SK-N-SH treated with all-trans-retinoic acid at 6 μM for 48 hours (cell line): ENCODE measurements at regions not wholly inside any gene's neighbourhood (a gene's known extent, or its start where the extent isn't known, plus 50 kb on each side); places are given as distances from the start of the nearest gene placed in this dataset.

ENCODE experiments used
- ATAC-seq: fragments of 200-7000 bp; cut with Tn5 transposase; 3 replicates; pipeline ENCODE4 v1.9.1; 2020; ENCODE audit warnings: mild to moderate bottlenecking, moderate library complexity
- ARNTL ChIP-seq: fragments of 450-650 bp; formaldehyde crosslinking; IDR thresholded peaks from 2 replicates; pipeline ENCODE4 v1.5.0; 2020; ENCODE audit warnings: low read depth, mild to moderate bottlenecking, moderate library complexity, borderline replicate concordance
- BACH2 ChIP-seq: fragments of 250-450 bp; sonication (Bioruptor Pico); IDR thresholded peaks from 2 replicates; pipeline ENCODE4 v1.9.0; 2021; ENCODE audit warnings: mild to moderate bottlenecking, borderline replicate concordance
- CREB5 ChIP-seq: fragments of 250-450 bp; sonication (Bioruptor Pico); IDR thresholded peaks from 2 replicates; pipeline ENCODE4 v1.5.1; 2020; ENCODE audit warnings: low read depth, mild to moderate bottlenecking, moderate library complexity
- CSDC2 ChIP-seq: fragments of 250-450 bp; sonication (Bioruptor Pico); IDR thresholded peaks from 2 replicates; pipeline ENCODE4 v1.5.0; 2020; ENCODE audit warnings: mild to moderate bottlenecking, moderate library complexity
- ESRRG ChIP-seq: fragments of 250-450 bp; sonication (Bioruptor Pico); IDR thresholded peaks from 2 replicates; pipeline ENCODE4 v1.6.1; 2021; ENCODE audit warnings: mild to moderate bottlenecking
- GLIS3 ChIP-seq: fragments of 250-450 bp; sonication (Bioruptor Pico); IDR thresholded peaks from 2 replicates; pipeline ENCODE4 v1.5.0; 2020; ENCODE audit warnings: mild to moderate bottlenecking, moderate library complexity
- ISL1 ChIP-seq: fragments of 250-450 bp; sonication (Bioruptor Pico); IDR thresholded peaks from 2 replicates; pipeline ENCODE4 v2.1.2; 2022; ENCODE audit warnings: mild to moderate bottlenecking, moderate library complexity
- OSR1 ChIP-seq: fragments of 250-450 bp; sonication (Bioruptor Pico); IDR thresholded peaks from 2 replicates; pipeline ENCODE4 v1.8.0; 2022; ENCODE audit warnings: moderate library complexity, mild to moderate bottlenecking, inconsistent platforms
- PATZ1 ChIP-seq: fragments of 250-450 bp; sonication (Bioruptor Pico); IDR thresholded peaks from 2 replicates; pipeline ENCODE4 v1.8.0; 2020; ENCODE audit warnings: mild to moderate bottlenecking, moderate library complexity, borderline replicate concordance
- PPARA ChIP-seq: fragments of 250-450 bp; sonication (Bioruptor Pico); IDR thresholded peaks from 2 replicates; pipeline ENCODE4 v1.5.0; 2020; ENCODE audit warnings: mild to moderate bottlenecking, borderline replicate concordance
- RARB ChIP-seq: fragments of 250-450 bp; sonication (Bioruptor Pico); IDR thresholded peaks from 2 replicates; pipeline ENCODE4 v1.8.0; 2021; ENCODE audit warnings: mild to moderate bottlenecking, moderate library complexity
- SNAI2 ChIP-seq: fragments of 250-450 bp; sonication (Bioruptor Pico); IDR thresholded peaks from 2 replicates; pipeline ENCODE4 v1.5.0; 2020; ENCODE audit warnings: mild to moderate bottlenecking, moderate library complexity
- TCF4 ChIP-seq: fragments of 250-450 bp; sonication (Bioruptor Pico); IDR thresholded peaks from 2 replicates; pipeline ENCODE4 v1.8.0; 2021; ENCODE audit warnings: mild to moderate bottlenecking, moderate library complexity, borderline replicate concordance
- TOX ChIP-seq: fragments of 250-450 bp; sonication (Bioruptor Pico); IDR thresholded peaks from 2 replicates; pipeline ENCODE4 v1.8.0; 2021; ENCODE audit warnings: mild to moderate bottlenecking, moderate library complexity, borderline replicate concordance
- TSHZ2 ChIP-seq: fragments of 250-450 bp; sonication (Bioruptor Pico); IDR thresholded peaks from 2 replicates; pipeline ENCODE4 v1.5.0; 2020; ENCODE audit warnings: mild to moderate bottlenecking, moderate library complexity
- ZFP30 ChIP-seq: fragments of 450-650 bp; formaldehyde crosslinking; IDR thresholded peaks from 2 replicates; pipeline ENCODE4 v1.5.0; 2022; ENCODE audit warnings: mild to moderate bottlenecking, moderate library complexity
- ZNF565 ChIP-seq: fragments of 450-650 bp; formaldehyde crosslinking; conservative IDR thresholded peaks from 2 replicates; pipeline ENCODE4 v1.5.0; 2020; ENCODE audit warnings: low read depth, mild to moderate bottlenecking, moderate library complexity
- ZNF70 ChIP-seq: fragments of 450-650 bp; formaldehyde crosslinking; IDR thresholded peaks from 2 replicates; pipeline ENCODE4 v1.5.0; 2020; ENCODE audit warnings: mild to moderate bottlenecking, moderate library complexity
- ZNF8 ChIP-seq: fragments of 450-650 bp; formaldehyde crosslinking; IDR thresholded peaks from 2 replicates; pipeline ENCODE4 v1.5.0; 2020; ENCODE audit warnings: mild to moderate bottlenecking, moderate library complexity
- TF ChIP-seq, protein P1 (sequence below): fragments of 250-450 bp; sonication (Bioruptor Pico); IDR thresholded peaks from 2 replicates; pipeline ENCODE4 v1.5.1; 2021; ENCODE audit warnings: mild to moderate bottlenecking, moderate library complexity

GRCh38 chr14:25508845-25509244 lies 458.9 kb upstream of the STXBP6 start:
- no peak for ATAC-seq

DNA sequence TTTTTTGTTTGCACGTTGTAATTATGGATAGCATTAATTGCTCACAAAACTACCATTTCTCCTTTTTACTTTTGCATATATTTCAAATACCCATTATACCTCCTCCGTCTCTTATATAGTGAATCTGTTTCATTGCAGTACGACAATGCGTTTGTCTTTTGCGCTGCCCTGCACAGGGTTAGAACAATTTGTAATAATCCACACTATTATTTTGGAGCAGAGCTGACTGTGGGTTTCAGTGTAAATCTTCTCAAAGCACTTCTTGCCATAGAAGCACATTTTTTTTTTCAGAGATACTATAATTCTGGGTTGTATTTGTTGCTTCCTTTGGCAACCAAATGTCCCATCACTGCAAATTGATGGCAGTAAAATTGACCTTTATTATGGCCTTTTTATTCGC lies 451.8 kb upstream of the STXBP6 start:
- TF ChIP-seq TCF4 (CRISPR knock-in tag) (no peak), ZNF8 (no peak), ISL1 (no peak), ARNTL (CRISPR knock-in tag) (no peak), ZNF70 (CRISPR knock-in tag) (no peak), GLIS3 (CRISPR knock-in tag) (no peak), CREB5 (CRISPR knock-in tag) (no peak), RARB (CRISPR knock-in tag) (no peak), ZNF565 (CRISPR knock-in tag) (no peak), OSR1 (CRISPR knock-in tag) (no peak), CSDC2 (CRISPR knock-in tag) (no peak)
- ATAC-seq: no peak

More at GRCh38 chr14:25508845-25509244, 458.9 kb upstream of the STXBP6 start:
- TF ChIP-seq GLIS3 (CRISPR knock-in tag) (no peak), ZNF8 (no peak), CSDC2 (CRISPR knock-in tag) (no peak), ZFP30 (CRISPR knock-in tag) (no peak), TSHZ2 (no peak), TOX (CRISPR knock-in tag) (no peak), ZNF70 (CRISPR knock-in tag) (no peak), TCF4 (CRISPR knock-in tag) (no peak), SNAI2 (CRISPR knock-in tag) (no peak), BACH2 (no peak), PPARA (no peak), ZNF565 (CRISPR knock-in tag) (no peak)

DNA sequence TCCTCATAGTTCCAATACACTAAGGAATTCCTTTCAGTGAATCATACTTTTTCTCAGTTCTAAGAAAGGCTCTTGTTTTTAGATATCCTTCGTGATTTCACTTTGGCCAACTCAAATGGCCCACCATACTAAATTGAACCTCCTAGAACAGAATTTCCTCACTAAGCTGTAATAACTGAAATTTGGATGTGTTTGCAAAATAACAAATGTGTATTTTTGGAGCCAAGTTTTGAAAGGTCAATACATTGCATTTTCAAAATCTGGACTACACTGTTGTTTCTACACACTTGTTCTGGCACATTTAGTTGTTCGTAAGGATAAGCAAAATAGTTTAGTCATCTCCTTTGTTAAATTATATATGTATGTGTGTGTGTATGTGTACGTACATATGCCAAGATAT lies 439.0 kb upstream of the STXBP6 start:
- no peak for ATAC-seq
- no peak for TF ChIP-seq TSHZ2
- TF ChIP-seq TCF4 (CRISPR knock-in tag): no peak
- TF ChIP-seq ZNF8: no peak
- no peak for TF ChIP-seq ESRRG (CRISPR knock-in tag)
- no peak for TF ChIP-seq RARB (CRISPR knock-in tag)
- TF ChIP-seq PPARA: no peak
- no peak for TF ChIP-seq ISL1
- no peak for TF ChIP-seq PATZ1 (CRISPR knock-in tag)
- no peak for TF ChIP-seq CSDC2 (CRISPR knock-in tag)
- TF ChIP-seq, protein P1, sequence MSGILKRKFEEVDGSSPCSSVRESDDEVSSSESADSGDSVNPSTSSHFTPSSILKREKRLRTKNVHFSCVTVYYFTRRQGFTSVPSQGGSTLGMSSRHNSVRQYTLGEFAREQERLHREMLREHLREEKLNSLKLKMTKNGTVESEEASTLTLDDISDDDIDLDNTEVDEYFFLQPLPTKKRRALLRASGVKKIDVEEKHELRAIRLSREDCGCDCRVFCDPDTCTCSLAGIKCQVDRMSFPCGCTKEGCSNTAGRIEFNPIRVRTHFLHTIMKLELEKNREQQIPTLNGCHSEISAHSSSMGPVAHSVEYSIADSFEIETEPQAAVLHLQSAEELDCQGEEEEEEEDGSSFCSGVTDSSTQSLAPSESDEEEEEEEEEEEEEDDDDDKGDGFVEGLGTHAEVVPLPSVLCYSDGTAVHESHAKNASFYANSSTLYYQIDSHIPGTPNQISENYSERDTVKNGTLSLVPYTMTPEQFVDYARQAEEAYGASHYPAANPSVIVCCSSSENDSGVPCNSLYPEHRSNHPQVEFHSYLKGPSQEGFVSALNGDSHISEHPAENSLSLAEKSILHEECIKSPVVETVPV (CRISPR knock-in tag): no peak
- TF ChIP-seq ZNF70 (CRISPR knock-in tag): no peak
- no peak for TF ChIP-seq GLIS3 (CRISPR knock-in tag)
- no peak for TF ChIP-seq ZFP30 (CRISPR knock-in tag)
